A549 (cell line): ENCODE measurements at regions not wholly inside any gene's neighbourhood (a gene's known extent, or its start where the extent isn't known, plus 50 kb on each side); places are given as distances from the start of the nearest gene placed in this dataset.

ENCODE experiments used
- ATAC-seq, 2 experiments: fragments of 200-7000 bp in 1 of 2; fragments of >200 bp in 1 of 2; cut with Nextera tagmentation in 1 of 2; cut with Tn5 transposase in 1 of 2; 3 replicates each; pipeline versions ENCODE4 v1.8.0 to v1.9.1; 2018 to 2020; ENCODE audit warnings: mild to moderate bottlenecking in 1 of 2, moderate library complexity in 1 of 2
- CTCF ChIA-PET: fragments of 300-600 bp; sonication (Branson Sonifier 250); formaldehyde crosslinking; extraction: SDS; loops from one replicate; lab custom pipeline; 2021; ENCODE audit warnings: antibody characterized with exemption, inconsistent platforms; lab: Yijun Ruan, JAX
- POLR2A ChIA-PET: fragments of 350-600 bp; formaldehyde crosslinking; extraction: SDS; loops from one replicate; lab custom pipeline; 2021; ENCODE audit warnings: antibody characterized with exemption, inconsistent platforms; lab: Yijun Ruan, JAX
- DNase-seq, 2 experiments: peaks; one replicate each; pipeline versions ENCODE4 v3.0.0 to v3.0.0-alpha.2; 2011 to 2016; ENCODE audit warnings: low read depth in 1 of 2, low spot score in 1 of 2
- FAIRE-seq: peaks from 2 replicates; lab custom pipeline; 2011; peaks lifted over from hg19 to GRCh38; lab: Jason Lieb, UNC
- H3K27ac ChIP-seq, 2 experiments: fragments of >200 bp; sonication (Bioruptor Twin); formaldehyde crosslinking; 3 replicates each; pipeline ENCODE4 v1.5.1; 2016 to 2017
- H3K4me1 ChIP-seq: fragments of >200 bp; sonication (Bioruptor Twin); formaldehyde crosslinking; 3 replicates; pipeline ENCODE4 v1.6.1; 2016
- H3K4me2 ChIP-seq: fragments of >200 bp; sonication (Bioruptor Twin); formaldehyde crosslinking; 3 replicates; pipeline ENCODE4 v1.6.1; 2016
- H3K4me3 ChIP-seq: fragments of >200 bp; sonication (Bioruptor Twin); formaldehyde crosslinking; 3 replicates; pipeline ENCODE4 v1.5.1; 2016
- H3K9me3 ChIP-seq: fragments of >200 bp; sonication (Bioruptor Twin); formaldehyde crosslinking; 3 replicates; pipeline ENCODE4 v1.6.1; 2016
- BHLHE40 ChIP-seq: IDR thresholded peaks from 2 replicates; pipeline ENCODE4 v1.6.1; 2012; ENCODE audit warnings: low read depth, low read length, inconsistent platforms
- CBX8 ChIP-seq: fragments of 200-600 bp; sonication (generic); IDR thresholded peaks from 2 replicates; pipeline ENCODE4 v1.6.1; 2016
- CEBPB ChIP-seq, 2 experiments: fragments of >200 bp in 1 of 2; sonication (Bioruptor Twin) in 1 of 2; formaldehyde crosslinking in 1 of 2; IDR thresholded peaks; 2 replicates each; pipeline ENCODE4 v1.6.1; 2012 to 2016
- EHF ChIP-seq: fragments of 250-450 bp; sonication (Bioruptor Pico); IDR thresholded peaks from 2 replicates; pipeline ENCODE4 v1.5.0; 2020; ENCODE audit warnings: mild to moderate bottlenecking
- EP300 ChIP-seq, 2 experiments: fragments of >200 bp; sonication (Bioruptor Twin); formaldehyde crosslinking; IDR thresholded peaks; 2 replicates in 1 of 2; 3 replicates in 1 of 2; pipeline ENCODE4 v1.6.1; 2016 to 2017
- ESRRA ChIP-seq: fragments of 150-350 bp; IDR thresholded peaks from 2 replicates; pipeline ENCODE4 v1.6.1; 2014; ENCODE audit warnings: mild to moderate bottlenecking, low read length, borderline replicate concordance
- FOSB ChIP-seq: fragments of 250-450 bp; sonication (Bioruptor Pico); IDR thresholded peaks from 2 replicates; pipeline ENCODE4 v1.5.0; 2020; ENCODE audit warnings: mild to moderate bottlenecking, moderate library complexity
- FOXS1 ChIP-seq: fragments of 250-450 bp; sonication (Bioruptor Pico); IDR thresholded peaks from 2 replicates; pipeline ENCODE4 v1.5.0; 2020; ENCODE audit warnings: mild to moderate bottlenecking, moderate library complexity
- HES2 ChIP-seq: fragments of >200 bp; sonication (Bioruptor Twin); formaldehyde crosslinking; IDR thresholded peaks from 2 replicates; pipeline ENCODE4 v1.6.1; 2016
- JUN ChIP-seq, 2 experiments: fragments of >200 bp; sonication (Bioruptor Twin); formaldehyde crosslinking; IDR thresholded peaks; 2 replicates in 1 of 2; 3 replicates in 1 of 2; pipeline ENCODE4 v1.6.1; 2016 to 2017
- MAFK ChIP-seq: fragments of 450-650 bp; IDR thresholded peaks from 2 replicates; pipeline ENCODE4 v1.6.1; 2014; ENCODE audit not compliant: partially characterized antibody
- MAZ ChIP-seq: fragments of 150-350 bp; IDR thresholded peaks from 2 replicates; pipeline ENCODE4 v1.6.1; 2014; ENCODE audit warnings: antibody characterized with exemption, low read depth, low read length, borderline replicate concordance
- NFE2L2 ChIP-seq: fragments of 150-350 bp; conservative IDR thresholded peaks from 2 replicates; pipeline ENCODE4 v1.6.1; 2014; ENCODE audit warnings: low read length
- NPAS2 ChIP-seq: fragments of 250-450 bp; sonication (Bioruptor Pico); IDR thresholded peaks from 2 replicates; pipeline ENCODE4 v1.8.0; 2022; ENCODE audit warnings: mild to moderate bottlenecking, moderate library complexity, borderline replicate concordance
- NR3C1 ChIP-seq: fragments of >200 bp; sonication (Bioruptor Twin); formaldehyde crosslinking; IDR thresholded peaks from 3 replicates; pipeline ENCODE4 v1.6.1; 2017
- PHF8 ChIP-seq: fragments of 200-600 bp; sonication (generic); IDR thresholded peaks from 2 replicates; pipeline ENCODE4 v1.6.1; 2016; ENCODE audit warnings: low read depth, mild to moderate bottlenecking, antibody characterized with exemption, moderate library complexity, borderline replicate concordance
- POLR2AphosphoS2 ChIP-seq: conservative IDR thresholded peaks from 2 replicates; pipeline ENCODE4 v1.6.1; 2012; ENCODE audit warnings: low read length, improper control_type of control experiment, inconsistent platforms
- RNF2 ChIP-seq: fragments of 200-600 bp; sonication (generic); IDR thresholded peaks from 2 replicates; pipeline ENCODE4 v1.6.1; 2016; ENCODE audit warnings: low read depth, mild to moderate bottlenecking, antibody characterized with exemption, moderate library complexity, borderline replicate concordance
- USF2 ChIP-seq: fragments of 450-650 bp; IDR thresholded peaks from 2 replicates; pipeline ENCODE4 v1.6.1; 2014; ENCODE audit warnings: antibody characterized with exemption
- ZC3H11A ChIP-seq: fragments of 450-650 bp; IDR thresholded peaks from 2 replicates; pipeline ENCODE4 v1.6.1; 2014; ENCODE audit warnings: antibody characterized with exemption, mild to moderate bottlenecking
- ZFP36 ChIP-seq: fragments of 450-650 bp; IDR thresholded peaks from 2 replicates; pipeline ENCODE4 v1.6.1; 2014; ENCODE audit warnings: borderline replicate concordance; ENCODE audit not compliant: partially characterized antibody
- ZSCAN20 ChIP-seq: fragments of 250-450 bp; sonication (Bioruptor Pico); IDR thresholded peaks from 2 replicates; pipeline ENCODE4 v1.8.0; 2022; ENCODE audit warnings: mild to moderate bottlenecking, moderate library complexity
- WGBS: methylation state at CpG from one replicate; pipeline ENCODE4 v1.1.6; 2017; ENCODE audit errors: missing lambda C conversion rate; 5-methylcytosine and 5-hydroxymethylcytosine counted together

- no peaks in the 10 kb centered on the region for H3K4me1 ChIP-seq
- FAIRE-seq = no peak
- CTCF ChIA-PET = no interaction called here
- no peak overlapping the region for H3K4me3 ChIP-seq
- no peaks in the 10 kb centered on the region for H3K9me3 ChIP-seq
- POLR2A ChIA-PET = no interaction called here
- ATAC-seq = no peak
- no peak overlapping the region for H3K4me2 ChIP-seq
- no peak for TF ChIP-seq CEBPB (IDR thresholded peaks at IDR 0.05)
- TF ChIP-seq ESRRA = no peak
- no peak for DNase-seq
- H3K27ac ChIP-seq = no peak overlapping the region
- WGBS = 82% methylated on average over 1 of the region's 1 CpG
Measured at GRCh38 chr22:48055185-48055584, 1292.7 kb downstream of the TBC1D22A start.

GRCh38 chr22:48054596-48054995 is 1292.1 kb downstream of the TBC1D22A start:
- Histone ChIP-seq H3K9me3 (no peaks in the 10 kb centered on the region), H3K4me3 (no peak overlapping the region), H3K4me1 (no peaks in the 10 kb centered on the region), H3K4me2 (no peak overlapping the region), H3K27ac (no peak overlapping the region)
- ATAC-seq (no peak), DNase-seq (no peak), FAIRE-seq (no peak)
- TF ChIP-seq NPAS2 (CRISPR knock-in tag) (no peak), ESRRA (no peak), JUN (IDR thresholded peaks at IDR 0.05) (no peak), ZFP36 (no peak), POLR2AphosphoS2 (no peak), HES2 (no peak), NFE2L2 (no peak), EP300 (IDR thresholded peaks at IDR 0.05) (no peak), CBX8 (no peak), FOXS1 (CRISPR knock-in tag) (no peak)
- 79% methylated on average over 14 of the region's 14 CpGs for WGBS
- CTCF ChIA-PET = no interaction called here
- POLR2A ChIA-PET = no interaction called here

GRCh38 chr22:48053973-48054372 is 1291.5 kb downstream of the TBC1D22A start:
- H3K4me3 ChIP-seq = no peak overlapping the region
- no peak overlapping the region for H3K27ac ChIP-seq
- no peak overlapping the region for H3K4me2 ChIP-seq
- ChIA-PET POLR2A (no interaction called here), CTCF (no interaction called here)
- ATAC-seq (no peak), FAIRE-seq (no peak), DNase-seq (no peak)
- TF ChIP-seq EHF (CRISPR knock-in tag) = no peak
- TF ChIP-seq ZC3H11A = no peak
- TF ChIP-seq MAFK = no peak
- no peaks in the 10 kb centered on the region for H3K4me1 ChIP-seq
- 66% methylated on average over 8 of the region's 8 CpGs for WGBS
- H3K9me3 ChIP-seq = no peaks in the 10 kb centered on the region

GRCh38 chr22:48053486-48053885 is 1291.0 kb downstream of the TBC1D22A start:
- no peak overlapping the region for H3K27ac ChIP-seq
- FAIRE-seq = no peak
- no peak overlapping the region for H3K4me3 ChIP-seq
- ChIA-PET CTCF (no interaction called here), POLR2A (no interaction called here)
- no peak overlapping the region for H3K4me2 ChIP-seq
- WGBS = 74% methylated on average over 7 of the region's 7 CpGs
- H3K4me1 ChIP-seq = no peaks in the 10 kb centered on the region
- no peaks in the 10 kb centered on the region for H3K9me3 ChIP-seq
- DNase-seq = no peak
- TF ChIP-seq RNF2 = no peak
- no peak for TF ChIP-seq USF2
- no peak for TF ChIP-seq FOSB (CRISPR knock-in tag)
- no peak for TF ChIP-seq CEBPB (IDR thresholded peaks at IDR 0.05)
- TF ChIP-seq MAFK = no peak
- no peak for TF ChIP-seq NR3C1
- TF ChIP-seq ZSCAN20 = no peak
- TF ChIP-seq MAZ = no peak
- no peak for TF ChIP-seq BHLHE40
- no peak for TF ChIP-seq PHF8
- no peak for ATAC-seq
